ENCODE measurements at regions not wholly inside any gene's neighbourhood (a gene's known extent, or its start where the extent isn't known, plus 50 kb on each side); places are given as distances from the start of the nearest gene placed in this dataset.

DNA sequence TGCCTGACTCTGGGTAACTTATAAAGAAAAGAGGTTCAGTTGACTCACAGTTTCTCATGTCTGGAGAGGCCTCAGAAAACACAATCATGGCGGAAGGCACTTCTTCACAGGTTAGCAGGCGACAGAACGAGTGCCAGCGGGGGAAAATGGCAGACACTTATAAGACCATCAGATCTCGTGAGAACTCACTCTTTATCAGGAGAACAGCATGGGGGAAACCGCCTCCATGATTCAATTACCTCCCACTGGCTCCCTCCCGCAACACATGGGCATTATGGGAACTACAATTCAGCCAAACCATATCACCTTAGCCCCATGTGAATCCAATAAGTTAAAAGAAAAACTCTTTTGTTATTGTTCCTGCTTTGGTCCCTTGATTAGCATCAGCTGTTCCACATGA is 725.2 kb downstream of the LRRIQ3 start:
- TF ChIP-seq, protein P1, sequence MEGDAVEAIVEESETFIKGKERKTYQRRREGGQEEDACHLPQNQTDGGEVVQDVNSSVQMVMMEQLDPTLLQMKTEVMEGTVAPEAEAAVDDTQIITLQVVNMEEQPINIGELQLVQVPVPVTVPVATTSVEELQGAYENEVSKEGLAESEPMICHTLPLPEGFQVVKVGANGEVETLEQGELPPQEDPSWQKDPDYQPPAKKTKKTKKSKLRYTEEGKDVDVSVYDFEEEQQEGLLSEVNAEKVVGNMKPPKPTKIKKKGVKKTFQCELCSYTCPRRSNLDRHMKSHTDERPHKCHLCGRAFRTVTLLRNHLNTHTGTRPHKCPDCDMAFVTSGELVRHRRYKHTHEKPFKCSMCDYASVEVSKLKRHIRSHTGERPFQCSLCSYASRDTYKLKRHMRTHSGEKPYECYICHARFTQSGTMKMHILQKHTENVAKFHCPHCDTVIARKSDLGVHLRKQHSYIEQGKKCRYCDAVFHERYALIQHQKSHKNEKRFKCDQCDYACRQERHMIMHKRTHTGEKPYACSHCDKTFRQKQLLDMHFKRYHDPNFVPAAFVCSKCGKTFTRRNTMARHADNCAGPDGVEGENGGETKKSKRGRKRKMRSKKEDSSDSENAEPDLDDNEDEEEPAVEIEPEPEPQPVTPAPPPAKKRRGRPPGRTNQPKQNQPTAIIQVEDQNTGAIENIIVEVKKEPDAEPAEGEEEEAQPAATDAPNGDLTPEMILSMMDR (IDR thresholded peaks at IDR 0.05) = no peak
- no peak for TF ChIP-seq EZH2 (IDR thresholded peaks at IDR 0.05; ENCODE audit: borderline replicate concordance, insufficient read depth, low read depth, low read length, poor library complexity, severe bottlenecking)

All from B cell (primary cell).